NT2/D1 (cell line): ENCODE measurements at regions not wholly inside any gene's neighbourhood (a gene's known extent, or its start where the extent isn't known, plus 50 kb on each side); places are given as distances from the start of the nearest gene placed in this dataset.

Experiments used
- DNase-seq: peaks from one replicate; pipeline ENCODE4 v3.0.0-alpha.2; 2011; ENCODE audit warnings: low read depth, low spot score
- H3K27me3 ChIP-seq: 2 replicates; pipeline ENCODE4 v1.6.0; 2011; ENCODE audit warnings: mild to moderate bottlenecking; ENCODE audit not compliant: insufficient read length, insufficient read depth
- H3K36me3 ChIP-seq: 2 replicates; pipeline ENCODE4 v1.6.1; 2011; ENCODE audit warnings: mild to moderate bottlenecking, low read length, mixed read lengths; ENCODE audit not compliant: insufficient read depth, insufficient read length
- H3K4me1 ChIP-seq: 2 replicates; pipeline ENCODE4 v1.5.1; 2011; ENCODE audit not compliant: insufficient read depth, insufficient read length
- H3K4me3 ChIP-seq: 2 replicates; pipeline ENCODE4 v1.5.1; 2011; ENCODE audit warnings: low read depth; ENCODE audit not compliant: insufficient read length
- H3K9ac ChIP-seq: 2 replicates; pipeline ENCODE4 v1.6.0; 2011; ENCODE audit warnings: low read depth; ENCODE audit not compliant: insufficient read length
- H3K9me3 ChIP-seq: 2 replicates; pipeline ENCODE4 v1.5.1; 2011; ENCODE audit warnings: mild to moderate bottlenecking, low read length; ENCODE audit not compliant: insufficient read depth
- SUZ12 ChIP-seq: IDR thresholded peaks from 2 replicates; pipeline ENCODE4 v1.6.1; 2011; ENCODE audit not compliant: insufficient read length, insufficient read depth; ENCODE audit errors: extremely low read depth
- YY1 ChIP-seq: IDR thresholded peaks from 2 replicates; pipeline ENCODE4 v1.6.1; 2011; ENCODE audit not compliant: insufficient read length, insufficient read depth
- ZNF274 ChIP-seq: IDR thresholded peaks from 2 replicates; pipeline ENCODE4 v1.6.1; 2011; ENCODE audit warnings: mild to moderate bottlenecking, low read depth, low read length

- TF ChIP-seq YY1 (no peak), SUZ12 (no peak), ZNF274 (no peak)
- Histone ChIP-seq H3K36me3 (no peaks in the 10 kb centered on the region), H3K9me3 (no peaks in the 10 kb centered on the region), H3K9ac (peak overlapping the region; percentile 90), H3K27me3 (no peaks in the 10 kb centered on the region), H3K4me1 (peaks cover 39% of the 10 kb centered on the region), H3K4me3 (peak overlapping the region; percentile 84)
- no peak for DNase-seq
Observed at GRCh38 chr1:201739080-201739479, 89.9 kb upstream of the IPO9 start.

DNA sequence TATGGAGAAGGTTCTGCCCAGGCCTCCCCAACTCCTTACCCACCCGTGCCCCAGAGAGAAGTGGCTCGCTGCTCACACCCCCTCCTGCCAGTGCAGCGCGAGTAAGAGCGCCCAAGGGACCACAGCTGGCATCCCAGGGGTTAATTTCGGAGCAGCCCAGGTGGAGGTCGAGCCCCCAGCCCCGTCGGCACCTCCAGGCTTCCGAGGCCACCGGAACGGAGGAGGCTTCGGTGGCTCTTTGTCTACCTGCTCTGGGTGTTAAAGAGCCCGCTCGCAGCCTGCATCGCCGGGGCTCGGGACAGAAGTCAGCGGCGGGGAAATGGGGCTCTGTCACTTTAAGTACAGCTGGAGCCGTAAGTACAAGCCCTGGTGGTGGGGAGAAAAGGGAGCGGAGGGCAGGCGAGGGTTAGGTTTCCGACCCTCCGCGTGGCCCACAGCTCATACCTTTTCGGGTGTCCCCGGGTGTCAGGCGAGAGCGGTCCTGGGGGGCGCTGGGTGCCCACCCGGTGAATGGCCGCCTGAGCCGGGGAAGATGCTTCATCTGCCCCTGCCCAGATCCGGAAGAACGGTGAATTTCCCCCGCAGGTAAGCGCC lies 89.4 kb upstream of the IPO9 start:
- Histone ChIP-seq H3K27me3 (no peaks in the 10 kb centered on the region), H3K36me3 (peaks cover 4% of the 10 kb centered on the region), H3K9me3 (no peaks in the 10 kb centered on the region), H3K4me1 (peaks cover 39% of the 10 kb centered on the region), H3K9ac (peak overlapping the region; percentile 90), H3K4me3 (peak overlapping the region; percentile 84)
- TF ChIP-seq YY1 (no peak), SUZ12 (no peak), ZNF274 (no peak)
- DNase-seq: peak; percentile 84

DNA sequence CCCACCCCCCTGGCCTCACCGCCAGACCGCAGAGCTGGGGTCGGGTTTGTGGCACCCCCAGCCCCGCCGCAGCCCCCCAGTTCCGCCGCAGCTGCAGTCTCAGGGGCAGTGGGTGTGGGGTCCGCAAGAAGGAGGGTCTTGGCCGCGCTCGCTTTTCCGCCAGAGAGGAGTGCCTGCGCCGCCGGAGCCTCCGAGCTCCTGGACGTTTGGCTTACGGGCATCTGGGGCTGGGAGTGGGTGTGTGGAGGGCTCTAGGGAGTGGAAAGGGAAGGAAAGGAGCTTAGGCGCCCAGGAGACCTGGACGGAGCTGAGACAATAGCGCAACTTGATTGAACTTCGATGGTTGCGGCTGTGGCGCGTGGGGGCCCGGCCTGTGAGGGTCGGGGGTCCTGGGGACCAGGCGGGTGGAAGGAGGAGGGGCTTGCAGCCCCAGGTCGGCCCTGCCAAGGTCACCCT lies 88.8 kb upstream of the IPO9 start:
- H3K4me1 ChIP-seq: peaks cover 39% of the 10 kb centered on the region
- H3K36me3 ChIP-seq: peaks cover 10% of the 10 kb centered on the region
- no peaks in the 10 kb centered on the region for H3K9me3 ChIP-seq
- H3K9ac ChIP-seq: peak overlapping the region; percentile 90
- H3K27me3 ChIP-seq: no peaks in the 10 kb centered on the region
- peak overlapping the region; percentile 84 for H3K4me3 ChIP-seq
- no peak for TF ChIP-seq SUZ12
- TF ChIP-seq ZNF274: no peak
- DNase-seq: no peak

- Histone ChIP-seq H3K27me3 (no peaks in the 10 kb centered on the region), H3K9ac (peak overlapping the region; percentile 90), H3K36me3 (peaks cover 15% of the 10 kb centered on the region), H3K9me3 (no peaks in the 10 kb centered on the region), H3K4me3 (peak overlapping the region; percentile 84), H3K4me1 (peaks cover 39% of the 10 kb centered on the region)
- TF ChIP-seq ZNF274: no peak
- no peak for TF ChIP-seq SUZ12
- TF ChIP-seq YY1: no peak
- DNase-seq: no peak
Observed at GRCh38 chr1:201740670-201741111, 88.3 kb upstream of the IPO9 start.

GRCh38 chr1:201741763-201742342 lies 87.1 kb upstream of the IPO9 start:
- Histone ChIP-seq H3K36me3 (peaks cover 16% of the 10 kb centered on the region), H3K9me3 (no peaks in the 10 kb centered on the region), H3K9ac (no peak overlapping the region), H3K4me1 (peaks cover 27% of the 10 kb centered on the region), H3K4me3 (no peak overlapping the region), H3K27me3 (no peaks in the 10 kb centered on the region)
- TF ChIP-seq ZNF274: no peak
- TF ChIP-seq SUZ12: no peak
- no peak for TF ChIP-seq YY1
- DNase-seq: no peak

GRCh38 chr1:201742476-201742875 lies 86.5 kb upstream of the IPO9 start:
- no peak overlapping the region for H3K9ac ChIP-seq
- H3K4me1 ChIP-seq: peaks cover 24% of the 10 kb centered on the region
- H3K4me3 ChIP-seq: no peak overlapping the region
- DNase-seq: no peak
- no peaks in the 10 kb centered on the region for H3K27me3 ChIP-seq
- H3K9me3 ChIP-seq: no peaks in the 10 kb centered on the region
- peaks cover 22% of the 10 kb centered on the region for H3K36me3 ChIP-seq
- TF ChIP-seq ZNF274: no peak

DNA sequence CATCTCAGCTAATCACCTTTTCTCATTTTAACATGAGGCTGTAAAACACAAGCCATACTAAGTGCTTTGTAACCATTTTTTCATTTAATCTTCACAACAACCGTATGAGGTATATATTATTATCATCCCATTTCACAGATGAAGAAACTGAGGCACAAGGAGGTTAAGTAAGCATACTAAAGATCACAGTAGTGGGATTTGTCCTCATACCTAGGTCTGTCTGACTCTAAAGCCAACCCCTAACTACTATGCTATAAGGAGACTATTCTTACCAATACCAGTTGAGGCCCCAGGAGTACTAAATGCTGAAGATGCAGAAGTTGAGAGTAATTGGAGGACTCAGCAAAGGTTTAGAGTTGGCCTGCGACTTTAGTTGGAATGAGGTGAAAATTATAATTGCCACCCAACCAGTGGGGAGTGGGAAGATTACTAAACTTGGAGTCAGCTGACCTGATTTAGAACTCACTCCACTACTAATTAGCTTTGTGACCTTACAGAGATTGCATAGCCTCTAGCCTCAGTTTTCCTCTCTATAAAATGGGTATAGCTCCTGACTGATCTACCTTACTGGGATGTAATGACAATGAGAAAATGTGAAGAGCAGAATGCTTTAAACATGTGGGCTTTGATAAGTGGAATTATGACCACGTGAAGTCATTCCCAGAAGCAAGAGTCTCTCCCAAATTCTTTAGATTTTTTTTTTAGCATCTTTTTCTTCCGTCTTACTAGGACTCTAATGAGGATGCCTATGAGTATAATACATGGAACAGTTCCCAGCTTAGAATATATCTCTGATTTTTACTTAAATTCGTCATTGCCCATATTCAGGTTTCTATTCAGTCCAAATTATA lies 85.8 kb upstream of the IPO9 start:
- H3K36me3 ChIP-seq: peaks cover 22% of the 10 kb centered on the region
- peaks cover 19% of the 10 kb centered on the region for H3K4me1 ChIP-seq
- TF ChIP-seq ZNF274: no peak
- TF ChIP-seq YY1: no peak
- TF ChIP-seq SUZ12: no peak
- no peak overlapping the region for H3K4me3 ChIP-seq
- no peaks in the 10 kb centered on the region for H3K9me3 ChIP-seq
- no peaks in the 10 kb centered on the region for H3K27me3 ChIP-seq
- no peak for DNase-seq
- no peak overlapping the region for H3K9ac ChIP-seq
